Neural progenitor cell (in vitro differentiated cells): ENCODE measurements at regions not wholly inside any gene's neighbourhood (a gene's known extent, or its start where the extent isn't known, plus 50 kb on each side); places are given as distances from the start of the nearest gene placed in this dataset.

ENCODE experiments used
- DNase-seq: peaks from one replicate; pipeline ENCODE4 v3.0.0-alpha.2; 2016; ENCODE audit warnings: low spot score
- H2AFZ ChIP-seq: fragments of 200-600 bp; sonication (generic); replicated peaks from 2 replicates; pipeline ENCODE4 v1.6.1; 2016; ENCODE audit warnings: antibody characterized with exemption
- H3F3A ChIP-seq: fragments of 200-600 bp; sonication (generic); 2 replicates; pipeline ENCODE4 v1.6.1; 2016; ENCODE audit warnings: antibody characterized with exemption, low read depth
- H3K27ac ChIP-seq: fragments of 200-600 bp; sonication (generic); 2 replicates; pipeline ENCODE4 v1.5.1; 2016; ENCODE audit warnings: mild to moderate bottlenecking
- H3K27me3 ChIP-seq: fragments of 200-600 bp; sonication (generic); 2 replicates; pipeline ENCODE4 v1.6.1; 2016; ENCODE audit warnings: mild to moderate bottlenecking, moderate library complexity
- H3K36me3 ChIP-seq: fragments of 200-600 bp; sonication (generic); 2 replicates; pipeline ENCODE4 v1.5.1; 2016
- H3K4me1 ChIP-seq: fragments of 200-600 bp; sonication (generic); 2 replicates; pipeline ENCODE4 v1.6.1; 2016; ENCODE audit warnings: mixed run types
- H3K4me2 ChIP-seq: fragments of 200-600 bp; sonication (generic); 2 replicates; pipeline ENCODE4 v1.6.1; 2016
- H3K4me3 ChIP-seq: fragments of 200-600 bp; sonication (generic); 2 replicates; pipeline ENCODE4 v1.5.1; 2016
- H3K79me2 ChIP-seq: fragments of 200-600 bp; sonication (generic); 2 replicates; pipeline ENCODE4 v1.6.1; 2016; ENCODE audit warnings: low read depth
- H3K9ac ChIP-seq: fragments of 200-600 bp; sonication (generic); 2 replicates; pipeline ENCODE4 v1.6.1; 2016
- H3K9me3 ChIP-seq: fragments of 200-600 bp; sonication (generic); 2 replicates; pipeline ENCODE4 v1.5.1; 2016; ENCODE audit warnings: low read depth
- H4K20me1 ChIP-seq: fragments of 200-600 bp; sonication (generic); 2 replicates; pipeline ENCODE4 v1.6.1; 2016; ENCODE audit warnings: low read depth
- H3K27ac Mint-ChIP-seq: 3 replicates; pipeline ENCODE4 v1.8.0; 2021; ENCODE audit warnings: mixed read lengths
- H3K27me3 Mint-ChIP-seq: 2 replicates; pipeline ENCODE4 v1.8.0; 2022; ENCODE audit warnings: low read depth, mild to moderate bottlenecking, inconsistent platforms, moderate library complexity, mixed read lengths; ENCODE audit not compliant: insufficient read depth
- H3K36me3 Mint-ChIP-seq: 3 replicates; pipeline ENCODE4 v1.8.0; 2021; ENCODE audit warnings: mixed read lengths
- H3K4me1 Mint-ChIP-seq: 3 replicates; pipeline ENCODE4 v1.8.0; 2021; ENCODE audit warnings: mixed read lengths
- H3K4me3 Mint-ChIP-seq: 3 replicates; pipeline ENCODE4 v1.8.0; 2021; ENCODE audit warnings: mild to moderate bottlenecking, moderate library complexity, mixed read lengths
- H3K9me3 Mint-ChIP-seq: 3 replicates; pipeline ENCODE4 v1.8.0; 2020; ENCODE audit warnings: mixed read lengths
- EZH2 ChIP-seq: fragments of 200-600 bp; sonication (generic); IDR thresholded peaks from 2 replicates; pipeline ENCODE4 v1.6.1; 2017; ENCODE audit warnings: antibody characterized with exemption, mild to moderate bottlenecking, moderate library complexity
- EZH2phosphoT487 ChIP-seq: fragments of 200-600 bp; sonication (generic); IDR thresholded peaks from 2 replicates; pipeline ENCODE4 v1.6.1; 2017; ENCODE audit warnings: antibody characterized with exemption
- TF ChIP-seq, protein P1 (sequence below): fragments of 200-600 bp; sonication (generic); IDR thresholded peaks from 2 replicates; pipeline ENCODE4 v1.5.1; 2017; ENCODE audit warnings: antibody characterized with exemption, mild to moderate bottlenecking

- peaks cover 46% of the 10 kb centered on the region for H3K4me1 Mint-ChIP-seq
- H3K27me3 ChIP-seq: no peaks in the 10 kb centered on the region
- H2AFZ ChIP-seq: no peak overlapping the region
- TF ChIP-seq EZH2 (no peak), EZH2phosphoT487 (no peak)
- TF ChIP-seq, protein P1, sequence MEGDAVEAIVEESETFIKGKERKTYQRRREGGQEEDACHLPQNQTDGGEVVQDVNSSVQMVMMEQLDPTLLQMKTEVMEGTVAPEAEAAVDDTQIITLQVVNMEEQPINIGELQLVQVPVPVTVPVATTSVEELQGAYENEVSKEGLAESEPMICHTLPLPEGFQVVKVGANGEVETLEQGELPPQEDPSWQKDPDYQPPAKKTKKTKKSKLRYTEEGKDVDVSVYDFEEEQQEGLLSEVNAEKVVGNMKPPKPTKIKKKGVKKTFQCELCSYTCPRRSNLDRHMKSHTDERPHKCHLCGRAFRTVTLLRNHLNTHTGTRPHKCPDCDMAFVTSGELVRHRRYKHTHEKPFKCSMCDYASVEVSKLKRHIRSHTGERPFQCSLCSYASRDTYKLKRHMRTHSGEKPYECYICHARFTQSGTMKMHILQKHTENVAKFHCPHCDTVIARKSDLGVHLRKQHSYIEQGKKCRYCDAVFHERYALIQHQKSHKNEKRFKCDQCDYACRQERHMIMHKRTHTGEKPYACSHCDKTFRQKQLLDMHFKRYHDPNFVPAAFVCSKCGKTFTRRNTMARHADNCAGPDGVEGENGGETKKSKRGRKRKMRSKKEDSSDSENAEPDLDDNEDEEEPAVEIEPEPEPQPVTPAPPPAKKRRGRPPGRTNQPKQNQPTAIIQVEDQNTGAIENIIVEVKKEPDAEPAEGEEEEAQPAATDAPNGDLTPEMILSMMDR: no peak
- H3F3A ChIP-seq: peaks cover 2% of the 10 kb centered on the region
- DNase-seq: no peak
- no peak overlapping the region for H3K9ac ChIP-seq
- no peaks in the 10 kb centered on the region for H4K20me1 ChIP-seq
- no peaks in the 10 kb centered on the region for H3K79me2 ChIP-seq
- H3K9me3 ChIP-seq: no peaks in the 10 kb centered on the region
- H3K4me3 ChIP-seq: no peak overlapping the region
- H3K27me3 Mint-ChIP-seq: peaks cover 3% of the 10 kb centered on the region
- H3K9me3 Mint-ChIP-seq: peaks cover 6% of the 10 kb centered on the region
- no peaks in the 10 kb centered on the region for H3K36me3 Mint-ChIP-seq
- H3K27ac Mint-ChIP-seq: peak overlapping the region; percentile 44
- H3K36me3 ChIP-seq: no peaks in the 10 kb centered on the region
- no peak overlapping the region for H3K4me3 Mint-ChIP-seq
- H3K4me2 ChIP-seq: peak overlapping the region; percentile 33
- peaks cover 26% of the 10 kb centered on the region for H3K4me1 ChIP-seq
- no peak overlapping the region for H3K27ac ChIP-seq
Measured at GRCh38 chr2:150126143-150126740, 361.2 kb downstream of the RND3 start.

DNA sequence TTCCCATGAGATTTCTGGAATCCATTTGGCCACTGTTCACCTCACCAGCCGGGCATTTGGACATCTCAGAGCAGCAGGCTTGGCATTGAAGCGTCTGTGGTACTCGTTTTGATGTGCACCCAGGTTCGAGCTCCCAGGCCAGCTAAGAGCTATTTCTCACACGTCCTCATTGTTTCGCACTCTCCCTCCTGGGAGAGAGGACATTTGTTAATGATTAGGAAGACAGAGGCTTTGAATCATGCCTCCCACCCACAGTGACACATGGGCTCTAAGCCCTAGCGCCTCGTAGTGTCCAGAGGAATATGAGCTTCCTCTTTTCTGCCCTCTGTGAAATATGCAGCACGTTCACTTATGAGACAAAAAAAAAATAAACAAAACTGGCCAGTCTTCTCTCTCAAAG, 361.8 kb downstream of the RND3 start:
- Histone ChIP-seq H3K27ac (no peak overlapping the region), H4K20me1 (no peaks in the 10 kb centered on the region), H3K36me3 (no peaks in the 10 kb centered on the region), H3F3A (peaks cover 7% of the 10 kb centered on the region), H3K9me3 (no peaks in the 10 kb centered on the region), H3K27me3 (no peaks in the 10 kb centered on the region), H3K4me2 (no peak overlapping the region), H3K79me2 (no peaks in the 10 kb centered on the region), H3K4me3 (no peak overlapping the region), H3K4me1 (peaks cover 31% of the 10 kb centered on the region), H2AFZ (no peak overlapping the region), H3K9ac (no peak overlapping the region)
- Mint-ChIP-seq H3K9me3 (peaks cover 6% of the 10 kb centered on the region), H3K27me3 (peaks cover 2% of the 10 kb centered on the region), H3K4me1 (peaks cover 52% of the 10 kb centered on the region), H3K27ac (peak overlapping the region; percentile 41), H3K36me3 (no peaks in the 10 kb centered on the region), H3K4me3 (no peak overlapping the region)
- TF ChIP-seq EZH2phosphoT487: no peak
- TF ChIP-seq, protein P1: no peak
- DNase-seq: peak; percentile 35

GRCh38 chr2:150125188-150125587, 362.3 kb downstream of the RND3 start:
- Histone ChIP-seq H3K27ac (no peak overlapping the region), H3K4me1 (peaks cover 36% of the 10 kb centered on the region), H2AFZ (no peak overlapping the region), H3K4me2 (no peak overlapping the region), H3K4me3 (no peak overlapping the region), H3K9ac (no peak overlapping the region), H3K79me2 (no peaks in the 10 kb centered on the region), H3K9me3 (no peaks in the 10 kb centered on the region), H3K27me3 (no peaks in the 10 kb centered on the region), H4K20me1 (no peaks in the 10 kb centered on the region), H3K36me3 (no peaks in the 10 kb centered on the region), H3F3A (peaks cover 12% of the 10 kb centered on the region)
- Mint-ChIP-seq H3K36me3 (no peaks in the 10 kb centered on the region), H3K4me1 (peaks cover 57% of the 10 kb centered on the region), H3K9me3 (peaks cover 6% of the 10 kb centered on the region), H3K27me3 (no peaks in the 10 kb centered on the region), H3K27ac (no peak overlapping the region), H3K4me3 (no peak overlapping the region)
- no peak for TF ChIP-seq EZH2
- no peak for TF ChIP-seq EZH2phosphoT487
- TF ChIP-seq, protein P1: no peak
- no peak for DNase-seq
